ENCODE measurements at regions not wholly inside any gene's neighbourhood (a gene's known extent, or its start where the extent isn't known, plus 50 kb on each side); places are given as distances from the start of the nearest gene placed in this dataset.

- no peak for TF ChIP-seq ESRRG (CRISPR knock-in tag; IDR thresholded peaks at IDR 0.05)
- no peak for TF ChIP-seq ZFP30 (CRISPR knock-in tag; IDR thresholded peaks at IDR 0.05)
- TF ChIP-seq, protein P1, sequence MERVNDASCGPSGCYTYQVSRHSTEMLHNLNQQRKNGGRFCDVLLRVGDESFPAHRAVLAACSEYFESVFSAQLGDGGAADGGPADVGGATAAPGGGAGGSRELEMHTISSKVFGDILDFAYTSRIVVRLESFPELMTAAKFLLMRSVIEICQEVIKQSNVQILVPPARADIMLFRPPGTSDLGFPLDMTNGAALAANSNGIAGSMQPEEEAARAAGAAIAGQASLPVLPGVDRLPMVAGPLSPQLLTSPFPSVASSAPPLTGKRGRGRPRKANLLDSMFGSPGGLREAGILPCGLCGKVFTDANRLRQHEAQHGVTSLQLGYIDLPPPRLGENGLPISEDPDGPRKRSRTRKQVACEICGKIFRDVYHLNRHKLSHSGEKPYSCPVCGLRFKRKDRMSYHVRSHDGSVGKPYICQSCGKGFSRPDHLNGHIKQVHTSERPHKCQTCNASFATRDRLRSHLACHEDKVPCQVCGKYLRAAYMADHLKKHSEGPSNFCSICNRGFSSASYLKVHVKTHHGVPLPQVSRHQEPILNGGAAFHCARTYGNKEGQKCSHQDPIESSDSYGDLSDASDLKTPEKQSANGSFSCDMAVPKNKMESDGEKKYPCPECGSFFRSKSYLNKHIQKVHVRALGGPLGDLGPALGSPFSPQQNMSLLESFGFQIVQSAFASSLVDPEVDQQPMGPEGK (CRISPR knock-in tag; IDR thresholded peaks at IDR 0.05; ENCODE audit: borderline replicate concordance), result no peak
- TF ChIP-seq RARB (CRISPR knock-in tag; IDR thresholded peaks at IDR 0.05), result no peak
- no peak for TF ChIP-seq ARNTL (CRISPR knock-in tag; IDR thresholded peaks at IDR 0.05; ENCODE audit: borderline replicate concordance, low read depth)
- TF ChIP-seq TOX (CRISPR knock-in tag; IDR thresholded peaks at IDR 0.05; ENCODE audit: borderline replicate concordance), result no peak
- TF ChIP-seq PPARA (CRISPR knock-in tag; IDR thresholded peaks at IDR 0.05; ENCODE audit: borderline replicate concordance), result no peak
- TF ChIP-seq, protein P2, sequence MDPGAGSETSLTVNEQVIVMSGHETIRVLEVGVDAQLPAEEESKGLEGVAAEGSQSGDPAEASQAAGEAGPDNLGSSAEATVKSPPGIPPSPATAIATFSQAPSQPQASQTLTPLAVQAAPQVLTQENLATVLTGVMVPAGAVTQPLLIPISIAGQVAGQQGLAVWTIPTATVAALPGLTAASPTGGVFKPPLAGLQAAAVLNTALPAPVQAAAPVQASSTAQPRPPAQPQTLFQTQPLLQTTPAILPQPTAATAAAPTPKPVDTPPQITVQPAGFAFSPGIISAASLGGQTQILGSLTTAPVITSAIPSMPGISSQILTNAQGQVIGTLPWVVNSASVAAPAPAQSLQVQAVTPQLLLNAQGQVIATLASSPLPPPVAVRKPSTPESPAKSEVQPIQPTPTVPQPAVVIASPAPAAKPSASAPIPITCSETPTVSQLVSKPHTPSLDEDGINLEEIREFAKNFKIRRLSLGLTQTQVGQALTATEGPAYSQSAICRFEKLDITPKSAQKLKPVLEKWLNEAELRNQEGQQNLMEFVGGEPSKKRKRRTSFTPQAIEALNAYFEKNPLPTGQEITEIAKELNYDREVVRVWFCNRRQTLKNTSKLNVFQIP (CRISPR knock-in tag; IDR thresholded peaks at IDR 0.05; ENCODE audit: borderline replicate concordance, low read depth), result no peak
- ATAC-seq, result no peak
Observed at GRCh38 chr1:30437059-30437576, 286.3 kb downstream of the MATN1 start.

GRCh38 chr1:30427545-30427944, 295.8 kb downstream of the MATN1 start:
- TF ChIP-seq, protein P2 (CRISPR knock-in tag; IDR thresholded peaks at IDR 0.05; ENCODE audit: borderline replicate concordance, low read depth), result no peak
- no peak for TF ChIP-seq SNAI2 (CRISPR knock-in tag; IDR thresholded peaks at IDR 0.05)
- no peak for TF ChIP-seq RARB (CRISPR knock-in tag; IDR thresholded peaks at IDR 0.05)
- TF ChIP-seq CSRNP3 (CRISPR knock-in tag; IDR thresholded peaks at IDR 0.05), result no peak
- no peak for TF ChIP-seq ARNTL (CRISPR knock-in tag; IDR thresholded peaks at IDR 0.05; ENCODE audit: borderline replicate concordance, low read depth)
- TF ChIP-seq CSDC2 (CRISPR knock-in tag; IDR thresholded peaks at IDR 0.05), result no peak
- no peak for TF ChIP-seq ZNF70 (CRISPR knock-in tag; IDR thresholded peaks at IDR 0.05)
- no peak for TF ChIP-seq ZFP3 (CRISPR knock-in tag; IDR thresholded peaks at IDR 0.05)
- TF ChIP-seq, protein P1 (CRISPR knock-in tag; IDR thresholded peaks at IDR 0.05; ENCODE audit: borderline replicate concordance), result no peak
- no peak for TF ChIP-seq GLIS3 (CRISPR knock-in tag; IDR thresholded peaks at IDR 0.05)
- TF ChIP-seq TOX (CRISPR knock-in tag; IDR thresholded peaks at IDR 0.05; ENCODE audit: borderline replicate concordance), result no peak
- no peak for TF ChIP-seq TCF4 (CRISPR knock-in tag; IDR thresholded peaks at IDR 0.05; ENCODE audit: borderline replicate concordance)
- ATAC-seq, result no peak

GRCh38 chr1:30425046-30425445, 298.3 kb downstream of the MATN1 start:
- no peak for ATAC-seq
- no peak for TF ChIP-seq PPARA (CRISPR knock-in tag; IDR thresholded peaks at IDR 0.05; ENCODE audit: borderline replicate concordance)
- no peak for TF ChIP-seq ZNF565 (CRISPR knock-in tag; conservative IDR thresholded peaks at IDR 0.05; ENCODE audit: low read depth)
- no peak for TF ChIP-seq BACH2 (CRISPR knock-in tag; IDR thresholded peaks at IDR 0.05; ENCODE audit: borderline replicate concordance)

GRCh38 chr1:30423570-30423969, 299.8 kb downstream of the MATN1 start:
- no peak for ATAC-seq
- TF ChIP-seq, protein P1 (CRISPR knock-in tag; IDR thresholded peaks at IDR 0.05; ENCODE audit: borderline replicate concordance), result no peak
- TF ChIP-seq SNAI2 (CRISPR knock-in tag; IDR thresholded peaks at IDR 0.05), result no peak
